ENCODE measurements at regions not wholly inside any gene's neighbourhood (a gene's known extent, or its start where the extent isn't known, plus 50 kb on each side); places are given as distances from the start of the nearest gene placed in this dataset.
A peak's percentile ranks its signal among the peaks of the same experiment; 100 is the strongest.

DNA sequence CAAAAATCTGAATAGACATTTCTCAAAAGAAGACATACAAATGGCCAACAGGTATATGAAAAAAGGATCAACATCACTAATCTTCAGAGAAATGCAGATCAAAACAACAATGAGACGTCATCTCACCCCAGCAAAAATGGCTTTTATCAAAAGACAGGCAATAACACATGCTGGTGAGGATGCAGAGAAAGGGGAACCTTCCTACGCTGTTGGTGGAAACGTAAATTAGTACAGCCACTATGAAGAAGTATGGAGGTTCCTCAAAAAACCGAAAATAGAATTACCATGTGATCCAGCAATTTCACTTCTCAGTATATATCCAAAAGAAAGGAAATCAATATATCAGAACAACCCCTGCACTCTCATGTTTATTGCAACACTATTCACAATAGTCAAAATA is 65.1 kb upstream of the ATP1B1 start:
- DNase-seq (no peak), ATAC-seq (ENCODE audit: low FRiP score in 2 of 2) (peak in 1 of 2 donors; percentile 60)
- Histone ChIP-seq H3K27ac (no peak overlapping the region), H3K4me1 (peaks cover 0 to 13% (median 3%) of the 10 kb centered on the region in 4 donors), H3K36me3 (no peaks in the 10 kb centered on the region), H3K9me3 (no peaks in the 10 kb centered on the region), H3K4me3 (no peak overlapping the region), H3K27me3 (no peaks in the 10 kb centered on the region)
- 68 to 75% methylated on average over 4 of the region's 4 CpGs for WGBS, 2 donors
- TF ChIP-seq EP300 (IDR thresholded peaks at IDR 0.05) (no peak), POLR2A (IDR thresholded peaks at IDR 0.05) (no peak), CTCF (IDR thresholded peaks at IDR 0.05) (no peak)

DNA sequence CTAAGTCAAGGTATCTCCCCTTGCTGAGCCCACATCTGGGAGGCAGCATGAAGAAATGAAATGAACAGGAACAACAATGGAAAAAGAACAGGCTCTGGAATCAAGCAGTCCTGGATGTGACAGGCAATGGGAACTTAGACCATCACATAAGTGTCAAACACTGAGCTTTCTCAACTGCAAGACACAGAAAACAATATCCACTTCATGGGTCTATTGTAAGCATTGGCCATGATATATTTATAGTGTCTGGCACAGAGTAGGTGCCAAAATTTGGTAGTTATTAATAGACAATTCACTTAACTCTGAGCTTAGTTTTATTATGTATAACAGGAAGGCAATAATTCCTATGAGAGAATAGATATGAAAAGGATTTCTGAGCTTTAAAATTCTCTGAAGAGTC is 64.1 kb upstream of the ATP1B1 start:
- Histone ChIP-seq H3K27me3 (no peaks in the 10 kb centered on the region), H3K4me1 (peaks cover 0 to 13% (median 3%) of the 10 kb centered on the region in 4 donors), H3K27ac (no peak overlapping the region), H3K4me3 (no peak overlapping the region), H3K36me3 (no peaks in the 10 kb centered on the region), H3K9me3 (no peaks in the 10 kb centered on the region)
- DNase-seq, result no peak
- no peak for ATAC-seq (ENCODE audit: low FRiP score in 2 of 2)
- TF ChIP-seq EP300 (IDR thresholded peaks at IDR 0.05) (no peak), CTCF (IDR thresholded peaks at IDR 0.05) (no peak), POLR2A (IDR thresholded peaks at IDR 0.05) (no peak), POLR2AphosphoS5 (IDR thresholded peaks at IDR 0.05) (no peak)

DNA sequence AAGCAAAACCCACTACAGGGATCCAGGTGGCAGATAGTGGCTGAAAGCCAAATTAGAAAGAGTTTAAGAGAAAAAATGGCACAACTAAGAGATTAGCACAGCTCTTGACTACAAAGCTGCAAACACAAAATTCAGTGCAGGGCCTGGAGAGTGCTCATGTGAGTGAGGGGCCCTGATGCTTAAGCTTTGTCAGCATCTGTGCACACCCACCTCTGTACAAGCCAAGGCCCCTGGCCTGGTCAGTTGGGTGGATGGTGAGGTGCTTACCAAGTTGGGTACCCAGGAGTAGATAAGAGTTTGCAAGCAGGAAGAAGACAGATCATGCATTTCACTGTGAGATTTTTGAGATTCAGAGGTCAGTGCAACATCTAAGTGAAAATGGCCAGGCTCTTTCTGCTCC is 62.7 kb upstream of the ATP1B1 start:
- TF ChIP-seq CTCF (IDR thresholded peaks at IDR 0.05), result no peak
- no peak for TF ChIP-seq EP300 (IDR thresholded peaks at IDR 0.05)
- TF ChIP-seq POLR2AphosphoS5 (IDR thresholded peaks at IDR 0.05), result no peak
- no peak for TF ChIP-seq POLR2A (IDR thresholded peaks at IDR 0.05)
- Histone ChIP-seq H3K27me3 (no peaks in the 10 kb centered on the region), H3K36me3 (no peaks in the 10 kb centered on the region), H3K4me1 (peaks cover 0 to 13% (median 3%) of the 10 kb centered on the region in 4 donors), H3K27ac (peak overlapping the region in 1 of 4 donors; percentile 48), H3K9me3 (no peaks in the 10 kb centered on the region), H3K4me3 (no peak overlapping the region)
- no peak for ATAC-seq (ENCODE audit: low FRiP score in 2 of 2)
- DNase-seq, result no peak

- no peaks in the 10 kb centered on the region for H3K9me3 ChIP-seq
- H3K4me1 ChIP-seq, result peaks cover 0 to 13% (median 3%) of the 10 kb centered on the region in 4 donors
- TF ChIP-seq CTCF (IDR thresholded peaks at IDR 0.05) (no peak), POLR2AphosphoS5 (IDR thresholded peaks at IDR 0.05) (peak in 1 of 2 donors; percentile 28), EP300 (IDR thresholded peaks at IDR 0.05) (no peak), POLR2A (IDR thresholded peaks at IDR 0.05) (peak in 1 of 4 donors; percentile 44)
- WGBS, 2 donors, result 44 to 60% methylated on average over 3 of the region's 3 CpGs
- H3K27ac ChIP-seq, result peak overlapping the region in 1 of 4 donors; percentile 48
- no peak overlapping the region for H3K4me3 ChIP-seq
- no peaks in the 10 kb centered on the region for H3K36me3 ChIP-seq
- ATAC-seq (ENCODE audit: low FRiP score in 2 of 2) (peak; percentile 82 to 86), DNase-seq (peak in 1 of 2 donors; percentile 37)
- no peaks in the 10 kb centered on the region for H3K27me3 ChIP-seq
Measured at GRCh38 chr1:169044296-169044695, 62.2 kb upstream of the ATP1B1 start.

- peak in 1 of 2 donors; percentile 9 for ATAC-seq (ENCODE audit: low FRiP score in 2 of 2)
- 68 to 85% methylated on average over 4 of the region's 4 CpGs for WGBS, 2 donors
Measured at GRCh38 chr1:169044971-169045370, 61.5 kb upstream of the ATP1B1 start.

More at GRCh38 chr1:169044971-169045370, 61.5 kb upstream of the ATP1B1 start:
- Histone ChIP-seq H3K4me3 (no peak overlapping the region), H3K36me3 (no peaks in the 10 kb centered on the region), H3K27ac (no peak overlapping the region), H3K9me3 (no peaks in the 10 kb centered on the region), H3K27me3 (no peaks in the 10 kb centered on the region), H3K4me1 (peaks cover 0 to 13% (median 3%) of the 10 kb centered on the region in 4 donors)
- no peak for TF ChIP-seq CTCF (IDR thresholded peaks at IDR 0.05)
- no peak for TF ChIP-seq POLR2AphosphoS5 (IDR thresholded peaks at IDR 0.05)
- no peak for TF ChIP-seq EP300 (IDR thresholded peaks at IDR 0.05)
- no peak for TF ChIP-seq POLR2A (IDR thresholded peaks at IDR 0.05)
- no peak for DNase-seq

All from upper lobe of left lung (tissue), 6 donors.